HEK293 (cell line): ENCODE measurements at regions not wholly inside any gene's neighbourhood (a gene's known extent, or its start where the extent isn't known, plus 50 kb on each side); places are given as distances from the start of the nearest gene placed in this dataset.

Experiments used
- CTCF ChIA-PET: fragments of 350-600 bp; formaldehyde crosslinking; extraction: SDS; loops from one replicate; lab custom pipeline; 2021; ENCODE audit warnings: antibody characterized with exemption; lab: Yijun Ruan, JAX
- POLR2A ChIA-PET: fragments of 300-600 bp; formaldehyde crosslinking; extraction: SDS; loops from one replicate; lab custom pipeline; 2020; ENCODE audit warnings: antibody characterized with exemption, inconsistent platforms; lab: Yijun Ruan, JAX
- H3K27ac ChIP-seq: fragments of 200-500 bp; sonication (Bioruptor generic); 2 replicates; pipeline ENCODE4 v1.5.1; 2014; ENCODE audit warnings: low read depth, low read length, control low read depth, inconsistent platforms; ENCODE audit errors: extremely low read depth
- H3K36me3 ChIP-seq, 2 experiments: fragments of 200-500 bp in 1 of 2; sonication (Bioruptor generic) in 1 of 2; 1 replicate in 1 of 2; 2 replicates in 1 of 2; pipeline ENCODE4 v1.5.1; 2014 to 2017; ENCODE audit warnings: inconsistent platforms in 2 of 2, low read length in 2 of 2; ENCODE audit not compliant: control insufficient read depth in 2 of 2, insufficient read depth in 1 of 2
- H3K4me1 ChIP-seq: fragments of 200-500 bp; sonication (Bioruptor generic); 2 replicates; pipeline ENCODE4 v1.5.1; 2014; ENCODE audit warnings: mild to moderate bottlenecking, low read length, inconsistent platforms; ENCODE audit not compliant: control insufficient read depth, insufficient read depth
- H3K4me3 ChIP-seq: 2 replicates; pipeline ENCODE4 v1.5.1; 2011; ENCODE audit warnings: low read depth, mild to moderate bottlenecking, control low read depth, low read length, moderate library complexity
- H3K9me3 ChIP-seq: fragments of 200-500 bp; sonication (Bioruptor generic); 2 replicates; pipeline ENCODE4 v1.5.1; 2014; ENCODE audit warnings: low read depth, low read length, inconsistent platforms; ENCODE audit not compliant: control insufficient read depth, insufficient read depth
- ATF2 ChIP-seq: fragments of 450-650 bp; formaldehyde crosslinking; IDR thresholded peaks from 2 replicates; pipeline ENCODE4 v1.5.1; 2016; ENCODE audit warnings: missing biosample characterization, missing genetic modification characterization, low read depth
- HOXC10 ChIP-seq: sonication (generic); formaldehyde crosslinking; IDR thresholded peaks from 2 replicates; pipeline ENCODE4 v1.8.1; 2023; ENCODE audit warnings: mild to moderate bottlenecking, missing genetic modification reagents
- KLF7 ChIP-seq: fragments of 450-650 bp; formaldehyde crosslinking; IDR thresholded peaks from 2 replicates; pipeline ENCODE4 v1.5.1; 2016; ENCODE audit warnings: missing biosample characterization, missing genetic modification characterization, borderline replicate concordance
- YY2 ChIP-seq: fragments of 450-650 bp; formaldehyde crosslinking; IDR thresholded peaks from 2 replicates; pipeline ENCODE4 v1.5.1; 2016; ENCODE audit warnings: missing biosample characterization, missing genetic modification characterization
- ZBTB11 ChIP-seq: fragments of 450-650 bp; formaldehyde crosslinking; conservative IDR thresholded peaks from 2 replicates; pipeline ENCODE4 v1.5.1; 2016; ENCODE audit warnings: low read depth, missing biosample characterization, missing genetic modification characterization
- ZBTB48 ChIP-seq: fragments of 450-650 bp; formaldehyde crosslinking; IDR thresholded peaks from 2 replicates; pipeline ENCODE4 v1.5.1; 2016; ENCODE audit warnings: missing biosample characterization, missing genetic modification characterization
- ZNF140 ChIP-seq: fragments of 450-650 bp; formaldehyde crosslinking; IDR thresholded peaks from 2 replicates; pipeline ENCODE4 v1.5.1; 2016; ENCODE audit warnings: missing biosample characterization, missing genetic modification characterization
- ZNF2 ChIP-seq: fragments of 450-650 bp; formaldehyde crosslinking; IDR thresholded peaks from 2 replicates; pipeline ENCODE4 v1.5.1; 2016; ENCODE audit warnings: missing biosample characterization, missing genetic modification characterization
- ZNF24 ChIP-seq: fragments of 450-650 bp; formaldehyde crosslinking; IDR thresholded peaks from 2 replicates; pipeline ENCODE4 v1.5.1; 2016; ENCODE audit warnings: missing biosample characterization, missing genetic modification characterization
- ZNF274 ChIP-seq, 2 experiments: fragments of 200-500 bp in 1 of 2; fragments of 450-650 bp in 1 of 2; sonication (Bioruptor generic) in 1 of 2; formaldehyde crosslinking in 1 of 2; IDR thresholded peaks; 2 replicates each; pipeline versions ENCODE4 v1.5.1 to v1.6.1; 2014 to 2016; ENCODE audit warnings: borderline replicate concordance in 1 of 2, inconsistent platforms in 1 of 2, low read length in 1 of 2, missing biosample characterization in 1 of 2, missing genetic modification characterization in 1 of 2
- ZNF302 ChIP-seq: fragments of 450-650 bp; formaldehyde crosslinking; IDR thresholded peaks from 2 replicates; pipeline ENCODE4 v1.5.1; 2016; ENCODE audit warnings: missing biosample characterization, missing genetic modification characterization, low read depth
- ZNF350 ChIP-seq: fragments of 450-650 bp; formaldehyde crosslinking; IDR thresholded peaks from 2 replicates; pipeline ENCODE4 v1.5.0; 2017; ENCODE audit warnings: missing biosample characterization, mild to moderate bottlenecking, missing genetic modification characterization
- ZNF354C ChIP-seq: fragments of 450-650 bp; formaldehyde crosslinking; IDR thresholded peaks from 2 replicates; pipeline ENCODE4 v1.5.1; 2016; ENCODE audit warnings: missing biosample characterization, missing genetic modification characterization, low read depth, borderline replicate concordance
- ZNF37A ChIP-seq: fragments of 450-650 bp; IDR thresholded peaks from 2 replicates; pipeline ENCODE4 v1.5.1; 2018; ENCODE audit warnings: missing biosample characterization, missing genetic modification characterization
- TF ChIP-seq, protein P1 (sequence below): fragments of 450-650 bp; formaldehyde crosslinking; IDR thresholded peaks from 2 replicates; pipeline ENCODE4 v1.5.1; 2017; ENCODE audit warnings: missing biosample characterization, missing genetic modification characterization

DNA sequence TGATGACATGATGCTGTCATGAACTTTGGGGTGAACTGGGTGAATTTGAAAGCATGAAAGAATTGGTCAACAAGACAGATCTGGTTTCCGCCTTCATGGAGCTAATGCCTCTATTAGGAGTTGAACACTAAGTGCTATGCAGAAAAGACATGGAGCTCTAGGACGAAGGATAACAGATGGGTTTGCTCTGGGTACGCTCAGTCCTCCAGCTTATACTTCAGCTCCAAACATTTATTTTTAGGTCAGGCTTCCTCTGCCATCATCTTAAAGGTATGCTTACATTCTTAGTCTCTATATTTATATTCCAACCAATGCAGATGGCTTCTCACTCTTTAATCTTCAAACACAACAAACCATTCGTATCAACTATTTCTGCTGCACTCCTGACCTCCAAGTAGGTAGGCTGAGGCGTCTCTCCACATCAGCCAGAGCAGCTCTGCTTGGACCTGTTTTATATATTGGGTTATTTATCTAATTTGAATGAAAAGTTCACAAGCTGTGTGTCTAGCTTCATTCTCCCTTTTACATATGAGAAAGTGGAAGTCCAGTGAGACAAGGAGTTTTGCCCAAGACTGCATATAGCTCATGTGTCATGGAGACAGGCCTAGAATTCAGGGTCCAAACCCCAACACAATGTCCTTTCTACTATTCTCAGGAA, 226.3 kb downstream of the SPTSSA start (continued):
- TF ChIP-seq ZNF2 (tag by site-specific recombination) (no peak), ZNF274 (IDR thresholded peaks at IDR 0.05; ENCODE audit: low read length) (no peak), ZNF274 (tag by site-specific recombination; IDR thresholded peaks at IDR 0.05; ENCODE audit: borderline replicate concordance) (no peak)

DNA sequence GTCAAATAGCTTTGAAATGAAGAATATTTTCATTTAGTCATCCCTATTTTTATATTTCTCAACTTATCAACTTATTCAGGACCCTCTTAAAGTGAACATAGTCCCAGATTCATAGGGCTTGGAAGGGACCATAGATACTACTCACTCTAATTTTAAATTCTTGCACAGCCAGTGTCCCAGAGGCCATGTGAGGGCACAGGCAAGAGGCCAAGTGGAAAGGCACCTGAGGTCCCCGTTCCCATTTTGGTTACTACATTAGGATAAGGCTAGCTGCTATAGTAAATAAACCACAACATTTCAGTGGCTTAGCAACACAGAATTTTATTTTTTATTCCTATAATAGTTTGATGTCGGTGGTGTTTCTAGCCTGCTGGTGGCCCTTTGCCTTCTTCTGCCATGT, 227.8 kb downstream of the SPTSSA start:
- no peaks in the 10 kb centered on the region for H3K9me3 ChIP-seq
- peaks cover 5% of the 10 kb centered on the region for H3K4me1 ChIP-seq
- no peak overlapping the region for H3K4me3 ChIP-seq
- CTCF ChIA-PET = interaction anchor here (0.6 kb wide), 1 partner anchor 1546 kb away, joined by 3 read pairs; no protein-coding TSS in a partner anchor
- POLR2A ChIA-PET = no interaction called here
- no peak overlapping the region for H3K27ac ChIP-seq
- TF ChIP-seq ATF2 (tag by site-specific recombination) = no peak
- TF ChIP-seq ZNF354C (tag by site-specific recombination) = no peak
- no peak for TF ChIP-seq YY2
- no peak for TF ChIP-seq ZBTB11 (tag by site-specific recombination)
- no peak for TF ChIP-seq ZNF24 (tag by site-specific recombination)
- TF ChIP-seq ZNF302 (tag by site-specific recombination) = no peak
- no peak for TF ChIP-seq ZNF37A (tag by site-specific recombination)
- no peaks in the 10 kb centered on the region for H3K36me3 ChIP-seq

DNA sequence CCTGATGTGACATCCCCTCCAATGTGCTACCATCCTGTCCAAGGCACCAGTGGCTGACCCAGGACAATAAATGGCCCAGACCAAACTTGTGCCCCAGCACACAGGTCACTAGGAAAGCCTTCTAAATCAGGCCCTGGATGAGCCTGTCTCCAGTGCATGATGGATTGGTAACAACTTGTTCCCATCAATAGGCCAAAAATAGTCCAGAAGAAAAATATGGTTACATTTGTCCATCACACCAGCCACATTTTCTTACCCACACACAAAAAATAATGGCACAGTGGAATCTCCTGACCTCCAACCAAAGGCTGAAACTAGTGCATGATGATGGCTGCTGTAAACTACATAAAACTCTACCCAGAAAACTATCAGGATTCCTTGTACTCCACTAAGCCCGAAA, 228.4 kb downstream of the SPTSSA start:
- Histone ChIP-seq H3K4me1 (peaks cover 5% of the 10 kb centered on the region), H3K9me3 (no peaks in the 10 kb centered on the region), H3K36me3 (no peaks in the 10 kb centered on the region), H3K4me3 (no peak overlapping the region), H3K27ac (no peak overlapping the region)
- no peak for TF ChIP-seq HOXC10 (CRISPR knock-in tag)
- no peak for TF ChIP-seq ZNF140 (tag by site-specific recombination)
- TF ChIP-seq KLF7 (tag by site-specific recombination) = no peak
- TF ChIP-seq ZNF350 = no peak
- TF ChIP-seq, protein P1, sequence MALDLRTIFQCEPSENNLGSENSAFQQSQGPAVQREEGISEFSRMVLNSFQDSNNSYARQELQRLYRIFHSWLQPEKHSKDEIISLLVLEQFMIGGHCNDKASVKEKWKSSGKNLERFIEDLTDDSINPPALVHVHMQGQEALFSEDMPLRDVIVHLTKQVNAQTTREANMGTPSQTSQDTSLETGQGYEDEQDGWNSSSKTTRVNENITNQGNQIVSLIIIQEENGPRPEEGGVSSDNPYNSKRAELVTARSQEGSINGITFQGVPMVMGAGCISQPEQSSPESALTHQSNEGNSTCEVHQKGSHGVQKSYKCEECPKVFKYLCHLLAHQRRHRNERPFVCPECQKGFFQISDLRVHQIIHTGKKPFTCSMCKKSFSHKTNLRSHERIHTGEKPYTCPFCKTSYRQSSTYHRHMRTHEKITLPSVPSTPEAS = no peak
- no peak for TF ChIP-seq ZBTB48 (tag by site-specific recombination)
- ChIA-PET POLR2A (no interaction called here), CTCF (no interaction called here)
